Colonic mucosa (tissue), 4 donors: ENCODE measurements at regions not wholly inside any gene's neighbourhood (a gene's known extent, or its start where the extent isn't known, plus 50 kb on each side); places are given as distances from the start of the nearest gene placed in this dataset.

Source experiments
- DNase-seq: peaks from one replicate; pipeline ENCODE4 v3.0.0-alpha.2; 2020
- H3K27ac ChIP-seq: fragments of 200-600 bp; one replicate; pipeline ENCODE4 v1.8.0; 2021
- H3K27me3 ChIP-seq: fragments of 200-600 bp; one replicate; pipeline ENCODE4 v1.8.0; 2021
- H3K36me3 ChIP-seq: fragments of 200-600 bp; one replicate; pipeline ENCODE4 v1.8.0; 2021
- H3K4me1 ChIP-seq: fragments of 200-600 bp; one replicate; pipeline ENCODE4 v1.8.0; 2021; ENCODE audit warnings: mild to moderate bottlenecking
- H3K4me3 ChIP-seq: fragments of 200-600 bp; one replicate; pipeline ENCODE4 v1.8.0; 2021
- H3K9ac ChIP-seq, 2 donors: one replicate each; pipeline ENCODE4 v1.7.0; 2013; ENCODE audit warnings: control low read depth in 2 of 2, low read depth in 2 of 2, low read length in 2 of 2
- H3K9me3 ChIP-seq: fragments of 200-600 bp; one replicate; pipeline ENCODE4 v1.8.0; 2021
- CTCF ChIP-seq: fragments of 200-600 bp; IDR thresholded peaks from one replicate; pipeline ENCODE4 v1.8.0; 2022; ENCODE audit warnings: antibody characterized with exemption, mild to moderate bottlenecking
- intact Hi-C: fragments of 100-400 bp; cut with DNase I; formaldehyde crosslinking; loops from one replicate; pipeline ENCODE4 v1.14.1; 2022
- donor health status: healthy.
- donor health status: DM: no; HTN: no; CAD: no.
- donor health status: DM: no; HTN: no; CAD: no.

GRCh38 chr14:35197015-35197414 is 74.7 kb downstream of the PRORP start:
- intact Hi-C loops, result no loop called here
- no peak for TF ChIP-seq CTCF
- Histone ChIP-seq H3K4me1 (no peaks in the 10 kb centered on the region), H3K9ac (no peak overlapping the region), H3K27me3 (no peaks in the 10 kb centered on the region), H3K9me3 (no peaks in the 10 kb centered on the region), H3K27ac (no peak overlapping the region), H3K36me3 (no peaks in the 10 kb centered on the region), H3K4me3 (no peak overlapping the region)
- no peak for DNase-seq

GRCh38 chr14:35201066-35201465 is 78.7 kb downstream of the PRORP start:
- Histone ChIP-seq H3K9me3 (no peaks in the 10 kb centered on the region), H3K27ac (no peak overlapping the region), H3K9ac (no peak overlapping the region), H3K27me3 (no peaks in the 10 kb centered on the region), H3K4me3 (no peak overlapping the region), H3K4me1 (no peaks in the 10 kb centered on the region), H3K36me3 (no peaks in the 10 kb centered on the region)
- no peak for DNase-seq
- TF ChIP-seq CTCF, result no peak
- intact Hi-C loops, result no loop called here

- no peaks in the 10 kb centered on the region for H3K36me3 ChIP-seq
- no peak overlapping the region for H3K27ac ChIP-seq
Measured at GRCh38 chr14:35202195-35202594, 79.8 kb downstream of the PRORP start.

GRCh38 chr14:35205737-35206136 is 83.4 kb downstream of the PRORP start:
- H3K36me3 ChIP-seq, result no peaks in the 10 kb centered on the region
- DNase-seq, result no peak
- H3K4me3 ChIP-seq, result no peak overlapping the region
- no peaks in the 10 kb centered on the region for H3K9me3 ChIP-seq
- H3K9ac ChIP-seq, result no peak overlapping the region
- no peaks in the 10 kb centered on the region for H3K27me3 ChIP-seq
- H3K27ac ChIP-seq, result no peak overlapping the region
- TF ChIP-seq CTCF, result no peak
- no peaks in the 10 kb centered on the region for H3K4me1 ChIP-seq
- intact Hi-C loops, result no loop called here

More at GRCh38 chr14:35202195-35202594, 79.8 kb downstream of the PRORP start:
- no peak for TF ChIP-seq CTCF
- Histone ChIP-seq H3K9me3 (no peaks in the 10 kb centered on the region), H3K4me3 (no peak overlapping the region), H3K9ac (no peak overlapping the region), H3K27me3 (no peaks in the 10 kb centered on the region), H3K4me1 (no peaks in the 10 kb centered on the region)
- intact Hi-C loops, result no loop called here
- no peak for DNase-seq

GRCh38 chr14:35211067-35211466 is 81.1 kb upstream of the PSMA6 start:
- no peak overlapping the region for H3K27ac ChIP-seq
- no peaks in the 10 kb centered on the region for H3K27me3 ChIP-seq
- no peak for DNase-seq
- H3K9ac ChIP-seq, result no peak overlapping the region
- no peaks in the 10 kb centered on the region for H3K36me3 ChIP-seq
- no peaks in the 10 kb centered on the region for H3K9me3 ChIP-seq
- intact Hi-C loops, result no loop called here
- no peak for TF ChIP-seq CTCF
- H3K4me3 ChIP-seq, result no peak overlapping the region
- H3K4me1 ChIP-seq, result no peaks in the 10 kb centered on the region
